Thyroid gland (tissue), 4 donors: ENCODE measurements at regions not wholly inside any gene's neighbourhood (a gene's known extent, or its start where the extent isn't known, plus 50 kb on each side); places are given as distances from the start of the nearest gene placed in this dataset.

Experiments
- CTCF ChIP-seq, 6 experiments: fragments of 200-600 bp in 3 of 6; fragments of 450-650 bp in 3 of 6; sonication (generic) in 3 of 6; IDR thresholded peaks; one replicate each; pipeline ENCODE4 v1.5.1; 2016 to 2019; ENCODE audit warnings: antibody characterized with exemption in 6 of 6, mild to moderate bottlenecking in 2 of 6, inconsistent platforms in 1 of 6, moderate library complexity in 1 of 6
- POLR2A ChIP-seq, 2 donors: fragments of 450-650 bp; IDR thresholded peaks; one replicate each; pipeline ENCODE4 v1.6.1; 2017; ENCODE audit warnings: antibody characterized with exemption in 2 of 2, mild to moderate bottlenecking in 2 of 2, moderate library complexity in 1 of 2

GRCh38 chr12:91685917-91686316 lies 459.7 kb downstream of the BTG1 start:
- no peak for TF ChIP-seq CTCF (IDR thresholded peaks at IDR 0.05)
- no peak for TF ChIP-seq POLR2A (IDR thresholded peaks at IDR 0.05)
